Uterus (tissue), 2 donors: ENCODE measurements at regions not wholly inside any gene's neighbourhood (a gene's known extent, or its start where the extent isn't known, plus 50 kb on each side); places are given as distances from the start of the nearest gene placed in this dataset.

Source experiments
- CTCF ChIP-seq, 4 experiments: fragments of 200-600 bp in 2 of 4; fragments of 450-650 bp in 2 of 4; sonication (generic) in 2 of 4; IDR thresholded peaks; one replicate each; pipeline ENCODE4 v1.5.1; 2016 to 2019; ENCODE audit warnings: antibody characterized with exemption in 4 of 4, mild to moderate bottlenecking in 2 of 4, moderate library complexity in 1 of 4
- POLR2A ChIP-seq, 2 donors: fragments of 450-650 bp; IDR thresholded peaks; one replicate each; pipeline ENCODE4 v1.6.1; 2016; ENCODE audit warnings: antibody characterized with exemption in 2 of 2, mild to moderate bottlenecking in 1 of 2, moderate library complexity in 1 of 2

- TF ChIP-seq CTCF (IDR thresholded peaks at IDR 0.05) (no peak), POLR2A (IDR thresholded peaks at IDR 0.05) (no peak)
Measured at GRCh38 chr3:82293867-82294266, 532.4 kb upstream of the GBE1 start.
